NCI-H1417 (cell line): ENCODE measurements at regions not wholly inside any gene's neighbourhood (a gene's known extent, or its start where the extent isn't known, plus 50 kb on each side); places are given as distances from the start of the nearest gene placed in this dataset.

ENCODE experiments used
- DNase-seq, 3 experiments: peaks; one replicate each; lab custom pipeline; 2025; lab: John Stamatoyannopoulos, UW

DNA sequence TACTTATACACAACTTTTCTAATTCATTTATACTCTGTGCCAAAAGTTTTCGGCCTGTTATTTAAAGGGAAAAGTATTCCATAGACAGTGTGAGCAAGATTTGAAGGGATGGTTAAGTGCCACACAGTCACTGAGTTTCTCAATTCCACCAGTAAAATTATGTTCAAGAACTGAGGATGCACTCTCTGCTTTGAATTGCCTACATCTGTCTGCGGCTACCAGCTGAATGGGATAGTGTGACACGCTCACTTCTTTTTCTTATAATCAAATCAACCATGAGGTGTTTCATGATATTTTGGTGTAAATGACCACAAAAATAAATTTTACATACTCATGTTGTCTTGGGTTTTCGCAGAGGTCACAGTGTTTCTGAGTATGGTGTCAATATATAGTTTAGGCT lies 218.4 kb upstream of the TMEM161B start:
- DNase-seq, result no peak

DNA sequence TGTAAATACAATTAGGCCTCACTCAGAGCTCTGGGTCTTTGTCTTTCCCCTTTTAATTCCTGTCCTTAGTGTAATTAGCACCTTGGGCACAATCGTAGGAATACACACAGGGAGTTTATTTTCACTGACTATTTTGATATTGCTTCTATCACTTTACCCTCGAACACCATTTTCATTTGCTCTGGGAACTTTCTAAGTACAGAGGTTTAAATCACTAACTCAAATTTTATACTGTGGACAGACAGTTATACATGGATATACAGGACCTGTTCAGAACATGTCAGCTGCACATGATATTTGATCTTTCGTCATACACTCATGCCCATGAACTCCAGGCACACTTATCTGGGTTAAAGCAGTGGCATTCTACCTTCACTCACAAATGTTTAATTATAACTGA lies 217.8 kb upstream of the TMEM161B start:
- peak in 2 of 3 experiments; percentile 17 to 65 for DNase-seq

DNA sequence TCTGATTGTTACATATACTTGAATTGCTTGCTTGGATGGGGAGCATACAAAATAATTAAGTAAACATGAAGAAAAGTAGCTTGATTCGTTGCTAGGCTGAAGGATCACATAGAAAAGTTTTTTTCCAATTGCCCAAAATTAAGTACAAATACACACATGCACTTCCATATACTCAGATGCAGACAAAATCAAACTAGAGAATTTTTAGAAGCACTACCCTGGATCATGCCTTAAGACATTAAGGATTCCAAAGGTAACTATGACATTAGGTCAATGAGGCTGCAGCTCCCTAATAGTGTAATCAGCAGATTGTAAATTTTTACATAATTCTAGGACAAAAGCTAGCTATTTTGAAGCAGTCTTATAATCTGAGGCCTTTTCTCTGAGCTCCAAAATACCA lies 216.9 kb upstream of the TMEM161B start:
- DNase-seq, result no peak

DNA sequence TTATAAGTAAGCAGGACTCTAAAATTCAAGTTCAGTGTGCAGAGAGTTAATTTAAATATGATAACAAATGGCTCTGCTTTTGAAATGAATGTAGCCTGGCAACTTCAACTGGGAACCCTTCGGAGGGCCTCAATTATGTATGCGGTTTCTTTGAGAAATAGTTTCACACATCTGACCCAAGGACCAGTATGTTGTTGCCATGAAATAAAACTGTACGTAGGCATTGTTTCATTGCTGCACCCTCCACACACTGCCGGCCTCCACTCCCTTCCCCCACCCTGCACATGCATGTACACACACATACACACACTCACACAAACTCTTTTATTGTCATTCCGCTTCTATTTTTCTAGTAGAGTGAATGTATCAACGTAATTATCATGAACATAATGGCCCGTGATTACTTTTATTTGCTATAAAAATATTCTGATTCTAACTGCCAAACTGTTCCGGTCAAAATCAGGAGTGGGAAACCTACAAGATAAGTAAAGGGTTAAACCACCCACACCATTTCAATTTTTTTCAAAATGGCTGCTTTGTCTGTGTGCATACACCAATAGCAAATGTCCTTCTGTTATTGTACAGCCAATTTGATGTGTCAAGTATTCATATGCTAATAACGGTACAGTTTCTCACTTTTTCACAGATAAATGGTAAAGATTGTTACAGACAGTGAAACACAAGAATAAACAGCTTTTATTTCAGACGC lies 215.5 kb upstream of the TMEM161B start:
- DNase-seq, result no peak

DNA sequence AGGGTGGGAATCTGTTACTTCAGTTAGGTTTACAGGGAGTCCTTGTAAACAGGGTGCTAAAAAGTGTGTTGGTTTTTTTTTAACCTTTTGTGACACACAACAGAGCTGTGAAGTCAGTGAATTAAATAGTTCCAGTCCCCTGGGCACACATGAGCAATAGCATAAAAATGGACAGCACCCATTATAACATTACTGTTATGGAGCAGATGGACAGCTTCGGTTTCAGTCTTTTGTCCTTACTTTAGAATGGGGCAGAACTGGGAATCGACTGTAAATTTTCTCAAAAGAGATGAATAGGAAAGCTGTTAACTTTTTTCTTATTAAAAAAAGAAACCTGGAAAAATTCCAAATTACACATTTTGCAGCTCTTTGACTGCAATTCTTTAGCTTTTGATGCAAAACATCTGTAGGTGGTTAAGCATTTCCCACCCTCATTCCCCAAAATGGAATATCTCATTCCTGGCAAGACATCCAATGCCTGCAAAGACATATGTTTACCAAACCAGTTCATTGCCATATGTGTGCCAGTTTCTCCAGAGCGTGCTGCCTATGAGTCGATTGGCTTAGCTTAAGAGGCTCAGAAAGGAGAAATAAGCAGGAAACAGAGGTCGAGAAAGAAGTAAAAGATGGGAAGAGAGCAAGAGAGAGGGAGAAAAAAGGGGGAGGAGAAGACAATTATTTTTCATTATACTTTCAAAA lies 212.3 kb upstream of the TMEM161B start:
- no peak for DNase-seq

- DNase-seq, result no peak
These were observed 211.6 kb upstream of the TMEM161B start for GRCh38 chr5:88480245-88480644.

DNA sequence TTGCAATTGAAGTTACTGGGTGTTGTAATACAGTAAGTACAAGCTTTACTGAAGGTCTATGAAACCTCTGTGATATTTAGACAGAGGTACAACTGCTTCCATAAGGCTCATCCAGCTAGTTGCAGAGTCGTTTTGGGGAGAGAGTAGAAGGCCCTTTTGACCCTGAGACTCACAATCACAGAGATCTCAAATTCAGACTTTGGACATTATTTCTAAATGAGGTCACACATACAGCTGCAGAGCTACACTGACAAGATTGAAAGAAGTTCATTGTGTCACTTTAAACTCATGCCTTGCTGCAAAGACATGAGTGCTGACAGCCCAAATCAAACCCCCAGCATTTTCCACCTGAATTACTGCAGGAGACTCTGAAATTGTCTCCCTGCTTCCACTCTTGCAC lies 205.9 kb upstream of the TMEM161B start:
- no peak for DNase-seq

GRCh38 chr5:88470745-88471144 lies 202.1 kb upstream of the TMEM161B start:
- DNase-seq, result no peak

- no peak for DNase-seq
These were observed 191.3 kb upstream of the TMEM161B start for GRCh38 chr5:88459971-88460370.

DNA sequence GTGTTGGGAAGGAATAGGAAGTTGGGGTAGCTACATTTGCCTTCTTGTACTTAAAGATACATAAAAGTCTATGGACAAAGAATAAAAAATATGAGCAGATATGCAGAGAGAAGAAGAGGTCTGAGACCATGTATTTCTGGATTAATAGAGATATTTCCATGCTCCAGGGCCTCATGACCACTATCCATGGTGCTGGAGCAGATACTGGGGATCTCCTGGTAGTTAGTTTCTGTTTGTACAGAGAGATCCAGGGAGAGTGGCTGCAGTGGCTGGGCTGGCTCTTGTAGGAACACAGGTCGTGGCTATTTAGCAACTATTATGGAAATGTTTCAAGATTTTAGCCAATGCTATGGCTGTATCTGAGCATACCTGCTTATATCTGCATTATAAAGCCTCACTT lies 184.2 kb upstream of the TMEM161B start:
- DNase-seq, result no peak

DNA sequence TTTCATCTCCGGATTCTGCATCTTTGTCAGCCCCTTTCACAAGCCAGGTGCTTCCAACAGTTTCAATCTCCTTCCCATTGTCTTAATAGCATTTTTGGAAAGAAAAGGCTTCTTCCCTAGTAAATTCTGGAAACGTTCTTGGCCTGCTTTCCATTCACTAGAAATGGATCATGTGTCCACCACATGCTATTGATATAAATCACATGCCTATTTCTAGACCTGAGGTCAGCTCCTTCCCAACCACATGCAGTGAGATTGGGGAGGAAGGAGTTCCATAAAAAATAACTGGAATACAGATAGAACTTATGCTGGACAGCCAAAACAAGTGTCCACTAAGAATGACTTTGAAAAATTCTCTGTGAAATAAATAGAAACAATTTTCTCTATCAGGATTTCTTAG lies 181.6 kb upstream of the TMEM161B start:
- no peak for DNase-seq

GRCh38 chr5:88438006-88438405 lies 169.4 kb upstream of the TMEM161B start:
- DNase-seq, result no peak

GRCh38 chr5:88436290-88436689 lies 167.6 kb upstream of the TMEM161B start:
- DNase-seq, result no peak

DNA sequence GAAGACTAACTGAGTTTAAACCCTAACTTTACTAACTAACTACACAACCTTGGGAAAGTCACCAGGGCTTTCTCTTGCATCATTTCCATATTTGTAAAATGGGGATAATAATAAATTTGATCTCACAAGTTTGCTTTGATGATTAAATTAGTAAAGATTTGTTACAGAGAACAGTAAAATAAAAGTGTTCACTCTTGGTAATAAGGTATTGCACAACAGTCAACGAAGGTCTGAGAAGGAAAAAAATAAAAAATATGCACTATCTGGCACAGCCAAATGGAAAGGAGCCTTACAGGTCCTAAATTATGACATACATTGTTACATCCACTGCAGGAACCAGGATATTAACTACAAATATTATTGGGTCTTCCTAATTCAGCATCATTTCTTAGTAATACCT lies 160.0 kb upstream of the TMEM161B start:
- no peak for DNase-seq

DNA sequence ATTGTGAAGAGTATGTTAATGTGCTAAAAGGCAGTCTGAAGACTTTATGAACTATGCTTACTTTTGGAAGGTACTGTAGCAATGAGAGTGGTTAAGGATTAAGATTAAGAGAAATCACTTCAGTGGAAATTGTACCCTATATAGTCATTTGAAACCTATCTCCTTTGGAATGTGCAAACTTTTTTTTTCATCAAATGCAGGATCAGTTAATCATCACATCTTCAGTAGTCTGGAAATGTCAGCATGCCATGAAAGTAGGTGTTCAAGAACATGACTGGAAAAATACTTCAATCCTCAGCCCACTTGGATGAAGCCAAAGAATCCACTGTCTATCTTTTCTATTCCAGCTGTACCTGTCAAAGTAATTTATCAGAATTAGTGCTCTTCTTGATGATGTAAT lies 157.8 kb upstream of the TMEM161B start:
- no peak for DNase-seq

- DNase-seq, result no peak
These were observed 156.5 kb upstream of the TMEM161B start for GRCh38 chr5:88425124-88425523.

DNA sequence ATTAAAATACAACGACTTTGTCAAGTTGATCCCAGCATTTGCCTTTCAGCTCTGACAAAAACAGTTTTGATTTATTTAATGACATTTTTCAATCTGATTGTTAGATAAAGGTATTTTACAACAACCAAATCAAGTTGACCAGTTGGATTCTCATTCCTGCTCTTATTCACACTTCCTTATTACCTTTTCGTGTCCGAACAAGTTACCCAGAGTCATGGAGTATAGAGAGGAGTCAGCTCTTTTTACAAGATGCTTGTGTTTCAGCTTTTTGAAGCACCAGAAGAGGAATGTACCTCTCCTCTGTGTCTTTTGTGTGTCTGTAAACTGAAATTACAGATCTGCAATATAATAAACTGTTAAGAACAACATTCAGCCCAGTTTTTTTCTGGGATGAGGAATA lies 151.3 kb upstream of the TMEM161B start:
- DNase-seq, result no peak

DNA sequence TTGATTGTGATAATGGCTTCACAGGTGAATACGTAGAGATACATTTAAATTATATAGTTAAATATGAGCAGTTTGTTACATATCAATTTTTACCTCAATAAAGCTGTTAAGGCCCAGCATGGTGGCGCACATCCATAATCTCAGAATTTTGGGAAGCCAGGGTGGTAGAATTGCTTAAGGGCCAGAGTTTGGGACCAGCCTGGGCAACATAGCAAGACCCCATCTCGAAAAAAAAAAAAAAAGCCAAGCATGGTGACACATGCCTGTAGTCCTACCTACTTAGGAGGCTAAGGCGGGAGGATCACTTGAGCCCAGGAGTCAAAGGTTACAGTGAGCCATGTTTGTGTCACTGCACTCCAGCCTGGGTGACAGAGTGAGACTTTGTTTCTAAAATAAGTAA lies 138.7 kb upstream of the TMEM161B start:
- no peak for DNase-seq

DNA sequence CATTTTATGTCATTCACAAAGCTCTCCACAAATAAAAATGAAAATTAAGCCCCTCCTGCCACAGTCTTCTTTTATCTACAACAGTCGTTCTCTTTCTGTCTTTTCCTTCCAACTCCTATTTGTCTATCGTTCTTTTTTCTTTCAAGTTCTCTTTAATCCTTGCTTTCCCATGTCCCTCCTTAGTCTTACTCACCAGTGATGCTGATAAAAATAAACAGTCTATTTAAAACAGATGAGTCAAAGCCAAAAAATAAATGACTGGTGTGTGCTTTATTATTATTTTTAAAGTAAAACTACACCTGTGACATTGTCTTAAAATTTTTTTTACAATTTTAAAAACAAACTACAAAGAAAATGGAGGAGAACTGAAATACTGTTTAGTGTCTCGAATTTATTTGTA lies 137.1 kb upstream of the TMEM161B start:
- DNase-seq, result no peak

DNA sequence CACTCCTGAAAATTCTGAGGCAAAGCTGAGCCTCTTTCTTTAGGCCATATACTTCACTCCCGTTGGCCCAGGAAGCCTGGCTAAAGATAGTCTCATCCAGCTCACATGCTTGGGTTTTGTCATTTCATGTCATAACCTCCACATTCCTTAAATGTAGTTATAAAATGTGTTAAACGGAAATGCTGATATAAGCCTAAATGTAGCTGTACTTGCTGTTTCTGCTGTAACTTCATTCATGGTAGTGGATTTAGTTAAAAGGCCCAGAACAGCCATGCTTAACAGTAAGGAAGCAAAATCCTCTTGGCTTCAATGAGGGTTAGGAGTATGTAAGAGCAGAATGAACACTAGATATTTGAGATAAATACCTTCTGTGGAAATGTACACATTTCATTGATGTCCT lies 135.8 kb upstream of the TMEM161B start:
- no peak for DNase-seq

- DNase-seq, result no peak
These were observed 133.0 kb upstream of the TMEM161B start for GRCh38 chr5:88401686-88402085.

- DNase-seq, result no peak
These were observed 132.6 kb upstream of the TMEM161B start for GRCh38 chr5:88401228-88401627.

GRCh38 chr5:88399561-88399960 lies 130.9 kb upstream of the TMEM161B start:
- no peak for DNase-seq

DNA sequence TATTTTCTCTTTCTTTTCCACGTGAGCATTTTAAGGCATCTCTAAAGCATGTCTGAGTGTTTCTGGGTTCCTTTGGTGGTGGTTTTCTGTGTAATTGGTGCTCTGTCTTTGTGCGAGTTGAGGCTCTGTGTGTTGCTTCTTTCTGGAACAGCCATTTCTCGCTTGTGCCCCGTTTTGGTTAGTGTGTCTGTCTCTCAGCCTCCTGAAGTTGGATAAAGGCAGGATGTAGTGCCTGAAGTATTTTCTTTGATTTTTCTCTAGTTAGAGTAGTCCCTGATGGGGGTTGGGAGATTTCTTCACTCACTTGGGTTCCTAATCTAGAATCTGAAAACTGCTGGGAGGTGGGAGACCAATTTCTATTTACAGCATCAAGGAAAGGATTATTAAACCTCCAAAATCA lies 129.7 kb upstream of the TMEM161B start:
- DNase-seq, result no peak
